Psoas muscle (tissue), 7 donors: ENCODE measurements at regions not wholly inside any gene's neighbourhood (a gene's known extent, or its start where the extent isn't known, plus 50 kb on each side); places are given as distances from the start of the nearest gene placed in this dataset.

Source experiments
- ATAC-seq, 4 donors: fragments of 200-7000 bp; cut with Tn5 transposase; one replicate each; pipeline ENCODE4 v1.9.1; 2020; ENCODE audit warnings: moderate library complexity in 3 of 4, mild to moderate bottlenecking in 2 of 4
- DNase-seq, 2 donors: peaks; one replicate each; pipeline ENCODE4 v3.0.0-alpha.2; 2020
- H3K27ac ChIP-seq: fragments of 200-600 bp; one replicate; pipeline ENCODE4 v1.8.0; 2022
- H3K27me3 ChIP-seq, 3 donors: fragments of 200-600 bp in 1 of 3; one replicate each; pipeline versions ENCODE4 v1.6.1 to v1.8.0; 2013 to 2022; ENCODE audit warnings: low read length in 2 of 3, mild to moderate bottlenecking in 2 of 3, moderate library complexity in 1 of 3; ENCODE audit not compliant: insufficient read depth in 3 of 3
- H3K36me3 ChIP-seq, 2 donors: fragments of 200-600 bp in 1 of 2; one replicate each; pipeline versions ENCODE4 v1.6.1 to v1.8.0; 2013 to 2022; ENCODE audit warnings: low read depth in 1 of 2, mild to moderate bottlenecking in 1 of 2, moderate library complexity in 1 of 2; ENCODE audit not compliant: insufficient read depth in 1 of 2
- H3K4me1 ChIP-seq: fragments of 200-600 bp; one replicate; pipeline ENCODE4 v1.8.0; 2022
- H3K4me3 ChIP-seq: fragments of 200-600 bp; one replicate; pipeline ENCODE4 v1.8.0; 2022; ENCODE audit warnings: mild to moderate bottlenecking
- H3K9me3 ChIP-seq: fragments of 200-600 bp; one replicate; pipeline ENCODE4 v1.8.0; 2022
- WGBS, 3 donors: extraction: QIAGEN DNeasy Blood & Tissue Kit; methylation state at CpG; one replicate each; pipeline versions ENCODE4 v1.1.6 to v1.1.7; 2013; 5-methylcytosine and 5-hydroxymethylcytosine counted together
- intact Hi-C, 2 donors: fragments of 100-400 bp; cut with DNase I; formaldehyde crosslinking; loops; one replicate each; pipeline versions ENCODE4 v1.11.0 to v1.14.2; 2022
- TF ChIP-seq, protein P1 (sequence below): fragments of 200-600 bp; IDR thresholded peaks from one replicate; pipeline ENCODE4 v1.8.0; 2022; ENCODE audit warnings: antibody characterized with exemption
- donor health status: healthy with polysubstance abuse.
- donor health status: DM: no; HTN: no; CAD: no; lungs with moderate emphysema.
- donor health status: Bipolar disorder and iron deficiency.
- donor health status: healthy.
- donor health status: DM: yes; HTN: yes; CAD: no.
- donor health status: DM: no; HTN: no; CAD: no.
- donor health status: DM: yes; HTN: yes; CAD: no.

DNA sequence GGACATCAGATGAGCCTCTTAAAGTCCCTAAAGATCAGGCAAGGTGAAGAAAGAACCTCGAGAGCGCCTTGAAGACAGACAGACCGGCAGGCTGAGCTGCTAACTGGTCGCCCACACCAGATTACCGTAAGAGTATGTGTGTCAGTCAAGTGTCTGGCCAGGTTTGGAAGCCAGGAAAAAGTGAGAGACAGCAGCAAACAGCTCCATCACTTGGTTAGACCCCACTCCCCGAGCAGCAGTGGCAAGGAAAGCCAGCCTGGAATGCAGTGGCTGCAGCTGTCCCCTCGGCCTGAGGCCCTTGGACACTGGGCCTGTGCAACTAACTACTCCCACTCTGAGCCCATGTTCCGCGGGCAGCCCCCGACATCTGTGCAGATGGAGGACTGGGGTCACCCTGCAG is 214.1 kb downstream of the DIRAS2 start:
- no peak for ATAC-seq
- intact Hi-C loops = no loop called here
- H3K4me3 ChIP-seq = no peak overlapping the region
- H3K36me3 ChIP-seq = no peaks in the 10 kb centered on the region
- no peak for DNase-seq
- peaks cover 0 to 4% (median 2%) of the 10 kb centered on the region in 3 donors for H3K27me3 ChIP-seq
- 77 to 83% (median 81%) methylated on average over 10 of the region's 10 CpGs for WGBS, 3 donors
- TF ChIP-seq, protein P1, sequence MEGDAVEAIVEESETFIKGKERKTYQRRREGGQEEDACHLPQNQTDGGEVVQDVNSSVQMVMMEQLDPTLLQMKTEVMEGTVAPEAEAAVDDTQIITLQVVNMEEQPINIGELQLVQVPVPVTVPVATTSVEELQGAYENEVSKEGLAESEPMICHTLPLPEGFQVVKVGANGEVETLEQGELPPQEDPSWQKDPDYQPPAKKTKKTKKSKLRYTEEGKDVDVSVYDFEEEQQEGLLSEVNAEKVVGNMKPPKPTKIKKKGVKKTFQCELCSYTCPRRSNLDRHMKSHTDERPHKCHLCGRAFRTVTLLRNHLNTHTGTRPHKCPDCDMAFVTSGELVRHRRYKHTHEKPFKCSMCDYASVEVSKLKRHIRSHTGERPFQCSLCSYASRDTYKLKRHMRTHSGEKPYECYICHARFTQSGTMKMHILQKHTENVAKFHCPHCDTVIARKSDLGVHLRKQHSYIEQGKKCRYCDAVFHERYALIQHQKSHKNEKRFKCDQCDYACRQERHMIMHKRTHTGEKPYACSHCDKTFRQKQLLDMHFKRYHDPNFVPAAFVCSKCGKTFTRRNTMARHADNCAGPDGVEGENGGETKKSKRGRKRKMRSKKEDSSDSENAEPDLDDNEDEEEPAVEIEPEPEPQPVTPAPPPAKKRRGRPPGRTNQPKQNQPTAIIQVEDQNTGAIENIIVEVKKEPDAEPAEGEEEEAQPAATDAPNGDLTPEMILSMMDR = no peak
- no peaks in the 10 kb centered on the region for H3K4me1 ChIP-seq
- no peaks in the 10 kb centered on the region for H3K9me3 ChIP-seq
- no peak overlapping the region for H3K27ac ChIP-seq

DNA sequence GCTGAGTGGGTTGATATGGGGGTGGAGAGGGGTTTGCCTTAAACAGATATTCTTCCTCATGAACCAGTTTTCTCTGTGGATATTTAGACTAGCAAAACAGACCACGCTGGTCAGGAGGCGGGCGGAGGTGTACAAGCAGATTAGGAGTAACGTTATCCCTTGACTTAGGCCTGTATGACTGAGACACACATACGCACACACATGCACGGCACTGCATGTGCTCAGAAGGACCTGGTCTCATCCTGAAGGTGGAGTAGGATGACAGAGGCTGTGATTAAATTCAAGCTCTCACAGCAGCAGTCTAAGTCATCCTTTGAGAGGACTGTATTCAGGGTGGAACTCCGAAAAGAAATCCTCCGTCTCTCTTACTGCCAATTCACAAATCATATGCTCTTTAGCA is 209.7 kb downstream of the DIRAS2 start:
- intact Hi-C loops = no loop called here
- WGBS, 3 donors = 70 to 77% (median 73%) methylated on average over 8 of the region's 8 CpGs
- ATAC-seq (no peak), DNase-seq (no peak)
- TF ChIP-seq, protein P1 = no peak
- Histone ChIP-seq H3K36me3 (no peaks in the 10 kb centered on the region), H3K27me3 (peaks cover 0 to 10% (median 0%) of the 10 kb centered on the region in 3 donors), H3K27ac (no peak overlapping the region), H3K9me3 (no peaks in the 10 kb centered on the region), H3K4me3 (no peak overlapping the region), H3K4me1 (no peaks in the 10 kb centered on the region)

DNA sequence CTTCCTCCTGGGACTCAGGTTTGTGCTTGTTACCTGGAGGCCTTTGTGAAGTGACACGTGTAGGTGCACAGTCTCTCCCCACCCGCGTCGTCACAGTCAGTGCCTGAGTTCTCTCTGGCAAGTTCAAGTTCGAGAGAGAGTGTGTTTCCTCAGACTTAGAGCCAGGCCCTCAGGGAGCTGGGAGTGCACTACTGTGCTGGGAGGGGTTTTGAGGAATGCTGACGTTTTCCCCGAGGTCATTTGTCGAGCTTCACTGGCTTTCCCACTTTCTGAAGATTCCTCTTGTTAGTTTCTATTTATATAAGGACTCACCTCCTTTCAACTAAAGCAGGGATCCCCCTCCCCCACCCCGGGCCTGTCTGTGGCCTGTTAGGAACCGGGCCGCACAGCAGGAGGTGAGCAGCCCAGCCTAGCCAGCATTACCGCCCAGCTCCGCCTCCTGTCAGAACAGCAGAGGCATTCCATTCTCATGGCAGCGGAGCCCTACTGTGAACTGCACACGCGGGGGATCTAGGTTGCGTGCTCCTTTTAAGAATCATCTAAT is 209.2 kb downstream of the DIRAS2 start:
- Histone ChIP-seq H3K27me3 (peaks cover 0 to 10% (median 0%) of the 10 kb centered on the region in 3 donors), H3K4me1 (no peaks in the 10 kb centered on the region), H3K27ac (no peak overlapping the region), H3K36me3 (no peaks in the 10 kb centered on the region), H3K4me3 (no peak overlapping the region), H3K9me3 (no peaks in the 10 kb centered on the region)
- DNase-seq (no peak), ATAC-seq (no peak)
- TF ChIP-seq, protein P1 = no peak
- WGBS, 3 donors = 12 to 26% (median 17%) methylated on average over 17 of the region's 17 CpGs
- intact Hi-C loops = no loop called here

DNA sequence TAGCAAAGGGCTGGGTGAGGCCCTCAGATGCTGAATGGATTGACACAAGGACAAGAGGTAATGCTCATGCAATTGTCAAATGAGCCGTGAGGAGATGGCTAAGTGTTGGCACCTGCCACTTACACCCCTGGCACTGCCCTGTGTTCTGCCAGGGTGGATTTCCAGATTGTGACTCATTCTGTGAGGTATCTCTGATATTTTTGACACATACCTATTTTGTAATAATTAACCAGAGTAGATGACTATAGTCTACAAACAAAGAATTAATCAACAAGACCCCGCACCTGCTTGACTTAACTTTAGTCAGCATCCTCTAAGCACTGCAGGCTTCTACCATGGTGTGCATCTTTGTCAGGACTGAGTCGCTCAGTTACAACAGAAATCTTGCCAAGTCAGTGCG is 200.8 kb downstream of the DIRAS2 start:
- DNase-seq (no peak), ATAC-seq (no peak)
- intact Hi-C loops = no loop called here
- peaks cover 9% of the 10 kb centered on the region for H3K9me3 ChIP-seq
- H3K36me3 ChIP-seq = no peaks in the 10 kb centered on the region
- no peak overlapping the region for H3K4me3 ChIP-seq
- TF ChIP-seq, protein P1 = no peak
- H3K27ac ChIP-seq = no peak overlapping the region
- WGBS, 3 donors = 56 to 71% (median 57%) methylated on average over 4 of the region's 4 CpGs
- peaks cover 0 to 4% (median 0%) of the 10 kb centered on the region in 3 donors for H3K27me3 ChIP-seq
- no peaks in the 10 kb centered on the region for H3K4me1 ChIP-seq

DNA sequence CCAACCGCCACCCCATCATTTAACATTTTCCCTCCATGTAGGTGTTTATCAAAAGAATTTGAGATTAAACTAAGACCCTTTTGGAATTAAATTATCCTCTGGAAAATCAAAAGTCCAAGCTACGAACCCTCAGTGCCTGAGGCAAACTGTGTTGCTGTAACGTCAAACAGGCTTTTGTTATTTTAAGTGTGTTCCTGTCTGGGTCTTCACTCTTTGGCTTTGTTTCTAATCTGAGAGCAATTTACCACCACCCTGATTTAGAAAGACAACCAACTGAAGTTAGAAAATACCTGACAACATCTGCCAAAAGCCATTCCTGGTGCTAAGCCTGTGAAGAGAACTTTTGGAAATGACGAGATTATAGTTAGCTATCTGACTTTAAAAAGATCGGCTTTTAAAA is 199.9 kb downstream of the DIRAS2 start:
- H3K27me3 ChIP-seq = peaks cover 0 to 4% (median 0%) of the 10 kb centered on the region in 3 donors
- H3K27ac ChIP-seq = no peak overlapping the region
- ATAC-seq (no peak), DNase-seq (no peak)
- TF ChIP-seq, protein P1 = no peak
- peaks cover 9% of the 10 kb centered on the region for H3K9me3 ChIP-seq
- H3K4me3 ChIP-seq = no peak overlapping the region
- intact Hi-C loops = no loop called here
- WGBS, 3 donors = 55 to 59% (median 57%) methylated on average over 5 of the region's 5 CpGs
- no peaks in the 10 kb centered on the region for H3K36me3 ChIP-seq
- H3K4me1 ChIP-seq = no peaks in the 10 kb centered on the region
